ENCODE measurements at regions not wholly inside any gene's neighbourhood (a gene's known extent, or its start where the extent isn't known, plus 50 kb on each side); places are given as distances from the start of the nearest gene placed in this dataset.
"Not testable (repeated sequence)": the region's sequence is repeated elsewhere in the genome, so short reads cannot be mapped to it uniquely, and the experiment has no call there.

- DNase-seq: not testable (repeated sequence)
These were observed 1607.5 kb downstream of the RPIA start for GRCh38 chr2:90298983-90299382.

- not testable (repeated sequence) for DNase-seq
These were observed 1631.5 kb downstream of the RPIA start for GRCh38 chr2:90322982-90323381.

GRCh38 chr2:90323612-90324558 is 1632.4 kb downstream of the RPIA start:
- not testable (repeated sequence) for DNase-seq

- DNase-seq: not testable (repeated sequence)
These were observed 1633.2 kb downstream of the RPIA start for GRCh38 chr2:90324672-90325071.

- not testable (repeated sequence) for DNase-seq
These were observed 1634.4 kb downstream of the RPIA start for GRCh38 chr2:90325796-90326353.

- DNase-seq: not testable (repeated sequence)
These were observed 1664.1 kb downstream of the RPIA start for GRCh38 chr2:90355546-90355945.

GRCh38 chr2:90359344-90359743 is 1667.9 kb downstream of the RPIA start:
- not testable (repeated sequence) for DNase-seq

GRCh38 chr2:90359887-90360730 is 1668.6 kb downstream of the RPIA start:
- DNase-seq: not testable (repeated sequence)

GRCh38 chr2:90360731-90361035 is 1669.2 kb downstream of the RPIA start:
- DNase-seq: not testable (repeated sequence)
